ENCODE measurements at regions not wholly inside any gene's neighbourhood (a gene's known extent, or its start where the extent isn't known, plus 50 kb on each side); places are given as distances from the start of the nearest gene placed in this dataset.

DNA sequence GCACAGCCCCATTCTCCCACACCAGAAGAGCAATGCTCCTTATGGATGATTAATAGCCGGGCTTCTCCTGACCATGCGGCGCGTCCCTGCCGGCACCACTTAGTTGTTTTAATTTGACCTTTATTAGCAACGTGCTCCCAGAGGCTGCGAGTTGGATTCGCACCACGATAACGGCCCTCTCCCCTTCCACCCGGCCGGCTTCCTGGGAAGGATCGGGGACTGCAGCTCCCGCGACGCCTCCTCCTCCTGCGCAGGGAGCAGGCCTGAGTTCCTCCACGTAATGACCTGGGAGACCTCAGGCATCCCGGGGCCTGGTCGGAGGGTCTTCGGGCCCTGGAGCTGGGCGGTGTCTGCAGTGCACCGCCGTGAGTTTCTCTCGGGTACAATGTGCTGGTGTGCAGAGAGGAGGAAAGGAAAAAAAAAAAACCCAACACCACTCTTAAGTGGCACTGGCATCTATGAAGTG is 243.3 kb upstream of the TOPAZ1 start:
- TF ChIP-seq CTCF (conservative IDR thresholded peaks at IDR 0.05 in 1 of 2, IDR thresholded peaks at IDR 0.05 in 1 of 2; ENCODE audit: low read depth in 1 of 2, low read length in 2 of 2) = no peak
- TF ChIP-seq EZH2 (IDR thresholded peaks at IDR 0.05; ENCODE audit: low read length, missing control alignments) = no peak

All from fibroblast of lung (primary cell).